ENCODE measurements at regions not wholly inside any gene's neighbourhood (a gene's known extent, or its start where the extent isn't known, plus 50 kb on each side); places are given as distances from the start of the nearest gene placed in this dataset.

GRCh38 chr18:73511771-73512503, 635.7 kb downstream of the FBXO15 start:
- Histone ChIP-seq H3K79me2 (replicated peaks; ENCODE audit: insufficient read depth) (no peaks in the 10 kb centered on the region), H3K4me1 (ENCODE audit: insufficient read depth) (no peaks in the 10 kb centered on the region), H3K9me2 (ENCODE audit: insufficient read depth) (peaks cover 7% of the 10 kb centered on the region; the same call in 1 of the 2 replicates), H3K36me3 (ENCODE audit: insufficient read depth) (no peaks in the 10 kb centered on the region), H2AFZ (no peak overlapping the region), H3K4me3 (no peak overlapping the region), H3K27ac (ENCODE audit: low read depth) (no peak overlapping the region), H3K27me3 (ENCODE audit: insufficient read depth) (no peaks in the 10 kb centered on the region), H3F3A (replicated peaks; ENCODE audit: low read depth) (no peaks in the 10 kb centered on the region), H4K20me1 (replicated peaks; ENCODE audit: insufficient read depth) (no peaks in the 10 kb centered on the region), H3K4me2 (no peak overlapping the region)
- ATAC-seq (no peak), DNase-seq (ENCODE audit: low spot score) (no peak)
- Mint-ChIP-seq H3K4me1 (no peaks in the 10 kb centered on the region), H3K27ac (no peak overlapping the region), H3K27me3 (ENCODE audit: insufficient read depth, low read depth, poor library complexity) (no peaks in the 10 kb centered on the region), H3K4me3 (no peak overlapping the region), H3K36me3 (ENCODE audit: low read depth) (no peaks in the 10 kb centered on the region), H3K9me3 (peaks cover 5% of the 10 kb centered on the region; the same call in 2 of the 3 replicates)
- TF ChIP-seq CTCF (conservative IDR thresholded peaks at IDR 0.05; ENCODE audit: low read depth in 2 of 2) (no peak), CREB1 (CRISPR knock-in tag; IDR thresholded peaks at IDR 0.05; ENCODE audit: low read depth) (no peak), ZNF114 (CRISPR knock-in tag; IDR thresholded peaks at IDR 0.05) (no peak), EZH2phosphoT487 (IDR thresholded peaks at IDR 0.05; ENCODE audit: unreplicated experiment) (no peak), EZH2 (IDR thresholded peaks at IDR 0.05; ENCODE audit: low read depth, unreplicated experiment) (no peak), ETS1 (IDR thresholded peaks at IDR 0.05) (no peak), ZNF331 (CRISPR knock-in tag; IDR thresholded peaks at IDR 0.05; ENCODE audit: low read depth) (no peak), REST (IDR thresholded peaks at IDR 0.05; ENCODE audit: unreplicated experiment) (no peak), ZNF462 (CRISPR knock-in tag; IDR thresholded peaks at IDR 0.05) (no peak)

Data from GM23338 (cell line).